Astrocyte (in vitro differentiated cells and primary cell): ENCODE measurements at regions not wholly inside any gene's neighbourhood (a gene's known extent, or its start where the extent isn't known, plus 50 kb on each side); places are given as distances from the start of the nearest gene placed in this dataset.
"Not testable (repeated sequence)": the region's sequence is repeated elsewhere in the genome, so short reads cannot be mapped to it uniquely, and the experiment has no call there.

Source experiments
- DNase-seq: peaks from one replicate; pipeline ENCODE4 v3.0.0-alpha.2; 2010; ENCODE audit warnings: low read depth
- FAIRE-seq: peaks from 2 replicates; lab custom pipeline; 2011; peaks lifted over from hg19 to GRCh38; lab: Jason Lieb, UNC
- H2AFZ ChIP-seq: 2 replicates; pipeline ENCODE4 v1.6.0; 2012; ENCODE audit warnings: low read depth, low read length, inconsistent platforms
- H3K27ac ChIP-seq: 2 replicates; pipeline ENCODE4 v1.5.1; 2011; ENCODE audit warnings: low read depth, low read length, inconsistent platforms
- H3K27me3 ChIP-seq: 2 replicates; pipeline ENCODE4 v1.6.0; 2011; ENCODE audit warnings: low read length, inconsistent platforms; ENCODE audit not compliant: insufficient read depth
- H3K36me3 ChIP-seq: 2 replicates; pipeline ENCODE4 v1.5.1; 2011; ENCODE audit warnings: low read length, inconsistent platforms; ENCODE audit not compliant: insufficient read depth
- H3K4me1 ChIP-seq: 2 replicates; pipeline ENCODE4 v1.5.1; 2011; ENCODE audit warnings: low read length, inconsistent platforms; ENCODE audit not compliant: insufficient read depth
- H3K4me2 ChIP-seq: 2 replicates; pipeline ENCODE4 v1.6.0; 2012; ENCODE audit warnings: low read length, inconsistent platforms
- H3K4me3 ChIP-seq: 2 replicates; pipeline ENCODE4 v1.5.1; 2011; ENCODE audit warnings: low read depth, mild to moderate bottlenecking, low read length, inconsistent platforms; ENCODE audit not compliant: insufficient read depth
- H3K79me2 ChIP-seq: 2 replicates; pipeline ENCODE4 v1.6.0; 2012; ENCODE audit warnings: mild to moderate bottlenecking, low read length, inconsistent platforms; ENCODE audit not compliant: insufficient read depth
- H3K9ac ChIP-seq: 2 replicates; pipeline ENCODE4 v1.6.0; 2012; ENCODE audit warnings: mild to moderate bottlenecking, low read length, inconsistent platforms
- H3K9me3 ChIP-seq: 2 replicates; pipeline ENCODE4 v1.5.1; 2012; ENCODE audit warnings: low read depth, mild to moderate bottlenecking, low read length, inconsistent platforms; ENCODE audit not compliant: insufficient read depth
- H4K20me1 ChIP-seq: 2 replicates; pipeline ENCODE4 v1.6.0; 2012; ENCODE audit warnings: low read length, inconsistent platforms; ENCODE audit not compliant: insufficient read depth
- H3K27ac Mint-ChIP-seq: one replicate; pipeline ENCODE4 v1.8.0; 2021; ENCODE audit warnings: mild to moderate bottlenecking, mixed read lengths; ENCODE audit not compliant: unreplicated experiment
- H3K27me3 Mint-ChIP-seq: one replicate; pipeline ENCODE4 v1.8.0; 2021; ENCODE audit warnings: low read depth, mixed read lengths; ENCODE audit not compliant: unreplicated experiment
- H3K36me3 Mint-ChIP-seq: one replicate; pipeline ENCODE4 v1.8.0; 2021; ENCODE audit warnings: low read depth, mixed read lengths; ENCODE audit not compliant: unreplicated experiment
- H3K4me1 Mint-ChIP-seq: one replicate; pipeline ENCODE4 v1.8.0; 2021; ENCODE audit warnings: low read depth, mixed read lengths; ENCODE audit not compliant: unreplicated experiment
- H3K4me3 Mint-ChIP-seq: one replicate; pipeline ENCODE4 v1.8.0; 2021; ENCODE audit warnings: mild to moderate bottlenecking, moderate library complexity, mixed read lengths; ENCODE audit not compliant: unreplicated experiment
- H3K9me3 Mint-ChIP-seq: one replicate; pipeline ENCODE4 v1.8.0; 2021; ENCODE audit warnings: mild to moderate bottlenecking, mixed read lengths; ENCODE audit not compliant: unreplicated experiment
- CTCF ChIP-seq: IDR thresholded peaks from 2 replicates; pipeline ENCODE4 v1.5.1; 2011; ENCODE audit warnings: low read depth, mild to moderate bottlenecking, inconsistent platforms, low read length, moderate library complexity; ENCODE audit not compliant: insufficient read depth
- EZH2 ChIP-seq: IDR thresholded peaks from 2 replicates; pipeline ENCODE4 v1.6.1; 2012; ENCODE audit warnings: mild to moderate bottlenecking, low read length, inconsistent platforms; ENCODE audit not compliant: insufficient read depth

GRCh38 chr5:124831687-124832240, 85.3 kb upstream of the ZNF608 start:
- Histone ChIP-seq H4K20me1 (no peaks in the 10 kb centered on the region), H3K27ac (no peak overlapping the region), H3K79me2 (no peaks in the 10 kb centered on the region), H3K4me1 (no peaks in the 10 kb centered on the region), H3K4me2 (no peak overlapping the region), H3K36me3 (no peaks in the 10 kb centered on the region), H3K27me3 (no peaks in the 10 kb centered on the region), H3K4me3 (no peak overlapping the region), H2AFZ (no peak overlapping the region), H3K9ac (no peak overlapping the region), H3K9me3 (peaks cover 2% of the 10 kb centered on the region)
- no peak for DNase-seq
- Mint-ChIP-seq H3K27me3 (no peaks in the 10 kb centered on the region), H3K36me3 (no peaks in the 10 kb centered on the region), H3K9me3 (peaks cover 20% of the 10 kb centered on the region), H3K4me1 (no peaks in the 10 kb centered on the region), H3K4me3 (no peak overlapping the region), H3K27ac (no peak overlapping the region)
- TF ChIP-seq CTCF (no peak), EZH2 (no peak)
- FAIRE-seq: no peak

GRCh38 chr5:124832510-124832909, 86.1 kb upstream of the ZNF608 start:
- Histone ChIP-seq H3K4me3 (no peak overlapping the region), H3K36me3 (no peaks in the 10 kb centered on the region), H3K9me3 (peaks cover 2% of the 10 kb centered on the region), H3K4me2 (no peak overlapping the region), H3K79me2 (no peaks in the 10 kb centered on the region), H3K4me1 (no peaks in the 10 kb centered on the region), H3K27me3 (no peaks in the 10 kb centered on the region), H3K27ac (no peak overlapping the region), H4K20me1 (no peaks in the 10 kb centered on the region), H3K9ac (no peak overlapping the region), H2AFZ (no peak overlapping the region)
- Mint-ChIP-seq H3K36me3 (no peaks in the 10 kb centered on the region), H3K27ac (no peak overlapping the region), H3K27me3 (no peaks in the 10 kb centered on the region), H3K4me1 (no peaks in the 10 kb centered on the region), H3K9me3 (peaks cover 20% of the 10 kb centered on the region), H3K4me3 (no peak overlapping the region)
- TF ChIP-seq EZH2 (no peak), CTCF (no peak)
- FAIRE-seq: no peak
- no peak for DNase-seq

GRCh38 chr5:124836314-124836713, 89.9 kb upstream of the ZNF608 start:
- H3K4me2 ChIP-seq, H3K27me3 ChIP-seq, H3K36me3 Mint-ChIP-seq, H3K36me3 ChIP-seq, H3K79me2 ChIP-seq, FAIRE-seq, H3K4me1 ChIP-seq, H2AFZ ChIP-seq, H3K27ac Mint-ChIP-seq, H3K27me3 Mint-ChIP-seq, H3K4me3 Mint-ChIP-seq, H4K20me1 ChIP-seq, DNase-seq, H3K4me3 ChIP-seq, H3K27ac ChIP-seq, H3K4me1 Mint-ChIP-seq, H3K9me3 ChIP-seq, H3K9ac ChIP-seq: not testable (repeated sequence)
- peaks cover 20% of the 10 kb centered on the region for H3K9me3 Mint-ChIP-seq
